OCI-LY3 (cell line): ENCODE measurements at regions not wholly inside any gene's neighbourhood (a gene's known extent, or its start where the extent isn't known, plus 50 kb on each side); places are given as distances from the start of the nearest gene placed in this dataset.
"Not testable (repeated sequence)": the region's sequence is repeated elsewhere in the genome, so short reads cannot be mapped to it uniquely, and the experiment has no call there.

Experiments used
- H2AFZ ChIP-seq: fragments of 200-600, 300-600 bp; shearing (Covaris generic); 2 replicates; pipeline ENCODE4 v1.6.0; 2014; ENCODE audit warnings: antibody characterized with exemption, low read depth, low read length
- H3K27ac ChIP-seq: fragments of 200-600, 300-600 bp; sonication (generic); 2 replicates; pipeline ENCODE4 v1.5.1; 2014; ENCODE audit warnings: mild to moderate bottlenecking, low read length, moderate library complexity, mixed read lengths
- H3K27me3 ChIP-seq: fragments of 200-600, 300-600 bp; sonication (generic); 2 replicates; pipeline ENCODE4 v1.6.1; 2014; ENCODE audit warnings: low read depth, low read length, mixed read lengths
- H3K36me3 ChIP-seq: fragments of 200-600, 300-600 bp; sonication (generic); replicated peaks from 2 replicates; pipeline ENCODE3; 2014; ENCODE audit warnings: low read depth, low read length, mixed read lengths
- H3K4me1 ChIP-seq: fragments of 300-600, 200-600 bp; sonication (generic); 2 replicates; pipeline ENCODE4 v1.6.1; 2014; ENCODE audit warnings: low read length, mixed read lengths
- H3K4me2 ChIP-seq: fragments of 200-600, 300-600 bp; sonication (generic); 2 replicates; pipeline ENCODE4 v1.6.1; 2014; ENCODE audit warnings: low read length, mixed read lengths
- H3K4me3 ChIP-seq: fragments of 300-600, 200-600 bp; sonication (generic); 2 replicates; pipeline ENCODE4 v1.5.1; 2014; ENCODE audit warnings: antibody characterized with exemption, mild to moderate bottlenecking, low read length, moderate library complexity
- H3K79me2 ChIP-seq: fragments of 300-600, 200-600 bp; shearing (Covaris generic); 2 replicates; pipeline ENCODE4 v1.6.1; 2014; ENCODE audit warnings: mild to moderate bottlenecking, low read length, mixed read lengths
- H3K9ac ChIP-seq: fragments of 300-600, 200-600 bp; shearing (Covaris generic); 2 replicates; pipeline ENCODE4 v1.6.0; 2014; ENCODE audit warnings: mild to moderate bottlenecking, low read length, moderate library complexity
- H3K9me3 ChIP-seq: fragments of 200-600, 300-600 bp; shearing (Covaris generic); 2 replicates; pipeline ENCODE4 v1.6.1; 2014; ENCODE audit warnings: low read length, mixed read lengths; ENCODE audit not compliant: insufficient read depth
- H4K20me1 ChIP-seq: fragments of 200-600, 300-600 bp; sonication (generic); 2 replicates; pipeline ENCODE4 v1.6.1; 2016; ENCODE audit warnings: low read length, mixed read lengths; ENCODE audit not compliant: insufficient read depth
- EZH2phosphoT487 ChIP-seq: fragments of 200-600 bp; shearing (Covaris generic); IDR thresholded peaks from 2 replicates; pipeline ENCODE4 v1.6.1; 2018; ENCODE audit warnings: antibody characterized with exemption, mixed run types, low read depth
- TF ChIP-seq, protein P1 (sequence below): fragments of 200-600, 300-600 bp; sonication (generic); IDR thresholded peaks from 2 replicates; pipeline ENCODE4 v1.5.1; 2014; ENCODE audit warnings: antibody characterized with exemption, low read length, low read depth

DNA sequence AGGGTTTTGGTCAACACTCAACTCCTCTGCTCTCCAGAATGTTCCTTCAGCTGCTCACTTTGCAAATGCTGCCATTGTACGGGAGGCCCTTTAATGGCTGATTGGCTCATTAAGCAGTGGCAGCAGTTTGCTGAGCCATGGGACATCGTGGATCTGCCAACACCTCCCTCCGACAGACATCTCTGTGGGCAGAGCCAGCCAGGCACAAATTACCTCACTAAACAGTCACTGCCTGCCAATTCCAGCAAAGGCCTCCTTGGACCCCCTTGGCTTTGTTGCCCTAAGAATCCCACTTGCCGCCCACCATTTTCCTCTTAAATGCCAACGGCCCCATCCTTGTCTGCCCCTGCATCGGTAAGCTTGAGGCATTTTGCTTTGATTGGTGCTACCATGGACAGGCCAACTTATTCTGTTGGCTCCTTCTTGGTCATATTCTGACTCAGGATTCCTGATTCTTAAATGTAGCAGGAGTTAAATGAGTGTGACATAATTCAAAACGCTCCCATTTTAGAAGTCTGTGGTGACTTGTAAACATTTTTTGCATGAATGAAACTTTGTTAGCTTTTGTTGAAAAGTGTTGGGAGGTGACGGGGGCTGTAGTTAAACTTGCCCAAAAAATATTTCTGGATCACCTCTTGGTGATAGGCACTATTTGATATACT, 57.5 kb upstream of the LMO2 start:
- no peaks in the 10 kb centered on the region for H3K36me3 ChIP-seq
- no peaks in the 10 kb centered on the region for H3K79me2 ChIP-seq
- no peak overlapping the region for H3K4me2 ChIP-seq
- H3K9ac ChIP-seq: no peak overlapping the region
- no peaks in the 10 kb centered on the region for H3K9me3 ChIP-seq
- H3K27ac ChIP-seq: no peak overlapping the region
- H3K27me3 ChIP-seq: peaks cover 3% of the 10 kb centered on the region
- H4K20me1 ChIP-seq: no peaks in the 10 kb centered on the region
- no peak overlapping the region for H3K4me3 ChIP-seq
- H2AFZ ChIP-seq: no peak overlapping the region
- TF ChIP-seq, protein P1, sequence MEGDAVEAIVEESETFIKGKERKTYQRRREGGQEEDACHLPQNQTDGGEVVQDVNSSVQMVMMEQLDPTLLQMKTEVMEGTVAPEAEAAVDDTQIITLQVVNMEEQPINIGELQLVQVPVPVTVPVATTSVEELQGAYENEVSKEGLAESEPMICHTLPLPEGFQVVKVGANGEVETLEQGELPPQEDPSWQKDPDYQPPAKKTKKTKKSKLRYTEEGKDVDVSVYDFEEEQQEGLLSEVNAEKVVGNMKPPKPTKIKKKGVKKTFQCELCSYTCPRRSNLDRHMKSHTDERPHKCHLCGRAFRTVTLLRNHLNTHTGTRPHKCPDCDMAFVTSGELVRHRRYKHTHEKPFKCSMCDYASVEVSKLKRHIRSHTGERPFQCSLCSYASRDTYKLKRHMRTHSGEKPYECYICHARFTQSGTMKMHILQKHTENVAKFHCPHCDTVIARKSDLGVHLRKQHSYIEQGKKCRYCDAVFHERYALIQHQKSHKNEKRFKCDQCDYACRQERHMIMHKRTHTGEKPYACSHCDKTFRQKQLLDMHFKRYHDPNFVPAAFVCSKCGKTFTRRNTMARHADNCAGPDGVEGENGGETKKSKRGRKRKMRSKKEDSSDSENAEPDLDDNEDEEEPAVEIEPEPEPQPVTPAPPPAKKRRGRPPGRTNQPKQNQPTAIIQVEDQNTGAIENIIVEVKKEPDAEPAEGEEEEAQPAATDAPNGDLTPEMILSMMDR: no peak
- TF ChIP-seq EZH2phosphoT487: no peak
- H3K4me1 ChIP-seq: no peaks in the 10 kb centered on the region

DNA sequence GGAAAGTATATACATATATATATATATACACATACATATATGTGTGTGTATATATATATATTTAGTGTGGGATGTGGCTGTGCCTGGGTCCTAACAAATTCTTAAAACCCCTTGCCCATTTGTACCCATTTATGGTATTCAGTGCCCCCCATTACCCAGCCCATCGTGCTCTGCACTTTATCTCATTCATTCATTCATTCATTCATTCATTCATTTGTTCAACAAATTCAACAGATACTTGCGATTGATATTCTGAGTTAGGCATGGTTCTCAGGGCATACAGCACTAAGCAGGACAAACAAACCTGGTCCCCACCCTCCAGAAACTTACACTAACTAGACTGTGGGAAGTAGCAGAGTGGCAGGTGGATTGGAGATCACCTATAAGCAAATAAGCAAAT, 56.6 kb upstream of the LMO2 start:
- Histone ChIP-seq H3K79me2 (no peaks in the 10 kb centered on the region), H3K9ac (no peak overlapping the region), H2AFZ (no peak overlapping the region), H3K27me3 (no peaks in the 10 kb centered on the region), H3K27ac (no peak overlapping the region), H3K9me3 (no peaks in the 10 kb centered on the region), H3K4me2 (no peak overlapping the region), H3K4me1 (peaks cover 5% of the 10 kb centered on the region), H4K20me1 (no peaks in the 10 kb centered on the region), H3K36me3 (no peaks in the 10 kb centered on the region), H3K4me3 (no peak overlapping the region)
- TF ChIP-seq, protein P1: no peak
- TF ChIP-seq EZH2phosphoT487: no peak

DNA sequence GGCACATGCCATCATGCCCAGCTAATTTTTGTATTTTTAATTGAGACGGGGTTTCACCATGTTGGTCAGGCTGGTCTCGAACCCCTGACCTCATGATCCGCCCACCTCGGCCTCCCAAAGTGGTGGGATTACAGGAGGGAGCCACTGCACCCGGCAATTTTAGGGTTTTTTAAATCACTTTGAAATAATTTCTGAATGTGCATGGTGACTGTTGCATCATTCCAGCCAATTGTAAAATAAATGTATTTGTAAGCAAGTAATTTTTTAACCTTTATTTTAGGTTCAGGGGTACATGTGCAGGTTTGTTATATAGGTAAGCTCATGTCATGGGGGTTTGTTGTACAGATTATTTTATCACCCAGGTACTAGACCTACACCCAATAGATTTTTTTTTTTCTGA, 56.0 kb upstream of the LMO2 start:
- H3K9me3 ChIP-seq, H4K20me1 ChIP-seq, H2AFZ ChIP-seq, H3K27me3 ChIP-seq, H3K4me2 ChIP-seq, H3K9ac ChIP-seq, H3K27ac ChIP-seq, H3K4me3 ChIP-seq, H3K36me3 ChIP-seq, H3K79me2 ChIP-seq: not testable (repeated sequence)
- H3K4me1 ChIP-seq: peaks cover 10% of the 10 kb centered on the region

DNA sequence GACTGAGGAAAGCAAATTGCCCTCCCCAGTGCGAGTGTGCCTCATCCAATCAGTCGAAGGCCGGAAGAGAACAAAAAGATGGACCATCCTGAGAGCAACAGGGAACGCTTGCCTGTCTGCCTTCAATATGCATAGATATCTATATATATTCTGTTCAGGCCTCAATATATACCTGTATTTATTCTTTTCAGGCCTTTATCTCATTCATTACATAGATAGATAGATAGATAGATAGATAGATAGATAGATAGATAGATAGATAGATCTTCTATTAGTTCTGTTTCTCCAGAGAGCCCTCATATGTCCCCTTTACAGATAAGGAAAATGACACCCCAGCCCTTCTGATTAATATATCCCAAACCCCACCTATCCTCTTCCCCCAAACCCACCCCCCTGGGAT, 55.1 kb upstream of the LMO2 start:
- no peak overlapping the region for H3K4me2 ChIP-seq
- H3K9me3 ChIP-seq: no peaks in the 10 kb centered on the region
- H3K27ac ChIP-seq: no peak overlapping the region
- no peaks in the 10 kb centered on the region for H3K79me2 ChIP-seq
- H4K20me1 ChIP-seq: no peaks in the 10 kb centered on the region
- no peak overlapping the region for H3K4me3 ChIP-seq
- H3K9ac ChIP-seq: no peak overlapping the region
- H3K27me3 ChIP-seq: no peaks in the 10 kb centered on the region
- no peak overlapping the region for H2AFZ ChIP-seq
- H3K36me3 ChIP-seq: no peaks in the 10 kb centered on the region
- TF ChIP-seq, protein P1: no peak
- no peak for TF ChIP-seq EZH2phosphoT487
- H3K4me1 ChIP-seq: peaks cover 16% of the 10 kb centered on the region
